Skeletal muscle tissue (tissue), 3 donors: ENCODE measurements at regions not wholly inside any gene's neighbourhood (a gene's known extent, or its start where the extent isn't known, plus 50 kb on each side); places are given as distances from the start of the nearest gene placed in this dataset.

ENCODE experiments used
- H3K27ac ChIP-seq: one replicate; pipeline ENCODE4 v1.7.0; 2013; ENCODE audit warnings: mild to moderate bottlenecking, low read depth, low read length, inconsistent platforms
- H3K27me3 ChIP-seq, 3 donors: one replicate each; pipeline ENCODE4 v1.7.0; 2013; ENCODE audit warnings: low read length in 3 of 3; ENCODE audit not compliant: control insufficient read depth in 3 of 3, insufficient read depth in 3 of 3
- H3K36me3 ChIP-seq, 3 donors: one replicate each; pipeline ENCODE4 v1.7.0; 2013; ENCODE audit warnings: low read length in 3 of 3; ENCODE audit not compliant: control insufficient read depth in 3 of 3, insufficient read depth in 3 of 3
- H3K4me1 ChIP-seq, 3 donors: one replicate each; pipeline ENCODE4 v1.7.0; 2013; ENCODE audit warnings: low read length in 3 of 3, mild to moderate bottlenecking in 3 of 3; ENCODE audit not compliant: control insufficient read depth in 3 of 3, insufficient read depth in 3 of 3
- H3K4me3 ChIP-seq, 3 donors: one replicate each; pipeline ENCODE4 v1.7.0; 2013; ENCODE audit warnings: low read length in 3 of 3
- H3K9ac ChIP-seq, 3 donors: one replicate each; pipeline ENCODE4 v1.7.0; 2013; ENCODE audit warnings: low read length in 3 of 3, mild to moderate bottlenecking in 3 of 3, moderate library complexity in 2 of 3, low read depth in 1 of 3
- H3K9me3 ChIP-seq, 3 donors: one replicate each; pipeline ENCODE4 v1.7.0; 2013; ENCODE audit warnings: low read length in 3 of 3; ENCODE audit not compliant: control insufficient read depth in 3 of 3
- donor health status: Osteomylitis.

DNA sequence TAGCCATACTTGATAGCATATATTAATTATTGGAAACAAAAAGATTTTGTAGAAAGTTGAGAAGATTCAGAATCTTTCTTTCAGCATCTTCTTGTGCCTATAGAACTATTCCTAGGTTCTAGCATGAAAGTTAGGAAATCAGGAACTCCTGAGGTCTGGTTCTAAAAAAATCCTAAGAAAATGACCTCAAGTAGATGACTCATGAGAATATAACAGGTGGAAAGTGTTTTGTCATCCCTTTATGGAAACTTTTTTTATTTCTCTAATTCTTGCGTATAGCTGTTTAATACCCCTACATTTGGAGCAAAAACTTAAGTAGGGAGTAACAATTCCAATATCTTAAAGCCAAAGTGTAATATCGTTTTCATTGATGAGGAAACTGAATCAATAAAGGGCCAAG is 574.1 kb downstream of the NR2F1-AS1 start:
- Histone ChIP-seq H3K36me3 (no peaks in the 10 kb centered on the region), H3K9ac (no peak overlapping the region), H3K9me3 (no peaks in the 10 kb centered on the region), H3K27me3 (no peaks in the 10 kb centered on the region), H3K27ac (no peak overlapping the region), H3K4me3 (no peak overlapping the region), H3K4me1 (no peaks in the 10 kb centered on the region)

DNA sequence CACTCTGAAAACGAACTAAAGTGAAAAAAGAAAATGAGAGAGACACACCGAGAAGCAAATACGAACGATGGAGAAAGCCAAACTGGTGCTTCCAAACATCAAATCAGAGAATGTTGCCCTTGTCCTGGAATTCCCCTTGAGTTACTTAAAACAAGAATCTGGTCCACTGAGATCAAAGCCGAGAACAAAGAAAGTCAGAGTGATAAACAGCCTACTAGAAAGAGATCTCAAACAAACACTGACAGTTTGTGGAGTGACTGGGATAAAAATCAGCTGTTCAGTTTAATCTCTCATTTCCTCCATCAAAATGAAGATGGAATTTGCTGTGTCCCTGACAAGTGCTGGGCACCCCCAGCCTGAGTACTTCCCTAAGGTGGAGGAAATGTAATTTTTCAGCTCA is 582.6 kb downstream of the NR2F1-AS1 start:
- H3K9ac ChIP-seq = no peak overlapping the region
- H3K27ac ChIP-seq = no peak overlapping the region
- H3K4me1 ChIP-seq = no peaks in the 10 kb centered on the region
- H3K9me3 ChIP-seq = no peaks in the 10 kb centered on the region
- H3K4me3 ChIP-seq = no peak overlapping the region
- H3K36me3 ChIP-seq = no peaks in the 10 kb centered on the region
- no peaks in the 10 kb centered on the region for H3K27me3 ChIP-seq

DNA sequence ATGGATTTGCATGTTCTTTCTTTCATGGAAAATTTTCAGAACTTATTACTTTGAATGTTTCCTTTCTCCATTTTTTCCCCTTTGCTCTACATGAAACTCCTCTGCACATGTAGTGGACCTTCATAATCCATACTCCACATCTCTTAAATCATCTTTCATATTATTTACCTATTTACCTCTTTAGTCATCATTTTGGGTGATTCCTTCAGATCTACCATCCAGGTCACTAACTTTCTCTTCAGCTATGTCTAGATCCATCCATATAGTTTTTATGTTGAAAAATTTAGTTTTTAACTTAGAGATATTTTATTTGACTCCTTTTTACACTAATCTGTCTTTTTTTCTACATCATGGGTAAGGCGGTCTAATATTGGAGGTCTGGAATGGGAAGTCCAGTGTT is 586.6 kb downstream of the NR2F1-AS1 start:
- H3K9me3 ChIP-seq = no peaks in the 10 kb centered on the region

DNA sequence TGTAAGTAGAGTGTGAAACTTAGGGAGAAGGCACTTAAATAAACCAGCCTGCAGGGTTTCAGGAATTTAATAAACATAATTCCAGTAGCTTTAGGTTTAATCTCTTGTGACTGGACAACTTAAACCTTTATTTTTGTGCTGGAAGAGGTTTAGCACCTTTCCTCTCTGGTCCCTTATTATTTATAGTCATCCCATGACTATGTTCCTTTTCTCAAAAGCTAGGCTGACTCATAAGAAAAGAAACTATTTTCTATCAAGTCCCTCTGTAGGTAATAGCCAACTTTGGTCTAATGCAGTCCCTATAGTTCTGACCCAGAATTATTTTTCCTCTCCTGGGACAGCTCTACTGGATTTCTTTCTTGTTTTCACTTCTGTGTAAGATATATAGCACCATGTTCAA is 588.9 kb downstream of the NR2F1-AS1 start:
- Histone ChIP-seq H3K27me3 (no peaks in the 10 kb centered on the region), H3K9ac (no peak overlapping the region), H3K9me3 (no peaks in the 10 kb centered on the region), H3K4me1 (no peaks in the 10 kb centered on the region), H3K36me3 (no peaks in the 10 kb centered on the region), H3K27ac (no peak overlapping the region), H3K4me3 (no peak overlapping the region)

More for the DNA sequence above, 586.6 kb downstream of the NR2F1-AS1 start:
- H3K36me3 ChIP-seq = no peaks in the 10 kb centered on the region
- no peak overlapping the region for H3K27ac ChIP-seq
- H3K4me1 ChIP-seq = no peaks in the 10 kb centered on the region
- H3K4me3 ChIP-seq = no peak overlapping the region
- no peaks in the 10 kb centered on the region for H3K27me3 ChIP-seq
- H3K9ac ChIP-seq = no peak overlapping the region

DNA sequence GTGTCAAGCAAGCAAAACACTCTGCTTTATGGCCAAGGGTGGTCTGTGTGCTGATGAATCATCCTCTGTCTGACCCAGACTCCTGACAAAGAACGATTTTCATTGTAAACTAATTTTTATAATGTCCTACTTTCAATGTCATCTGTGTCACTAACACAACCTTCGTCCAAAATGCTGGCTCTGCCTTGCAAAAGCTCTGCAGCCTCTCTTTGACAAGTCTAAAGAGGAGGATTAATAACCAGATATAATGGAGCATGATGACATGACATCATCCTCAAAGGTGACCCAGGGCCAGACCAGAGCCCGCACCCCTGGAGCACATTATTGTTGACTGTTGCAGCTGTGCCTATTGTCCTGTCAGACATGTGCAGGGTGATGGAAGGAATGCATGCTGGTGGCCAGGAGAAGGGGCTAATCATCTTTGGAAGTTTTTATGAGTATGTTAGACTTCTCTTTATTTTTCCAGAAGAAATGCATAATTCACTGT is 589.4 kb downstream of the NR2F1-AS1 start:
- no peaks in the 10 kb centered on the region for H3K36me3 ChIP-seq

DNA sequence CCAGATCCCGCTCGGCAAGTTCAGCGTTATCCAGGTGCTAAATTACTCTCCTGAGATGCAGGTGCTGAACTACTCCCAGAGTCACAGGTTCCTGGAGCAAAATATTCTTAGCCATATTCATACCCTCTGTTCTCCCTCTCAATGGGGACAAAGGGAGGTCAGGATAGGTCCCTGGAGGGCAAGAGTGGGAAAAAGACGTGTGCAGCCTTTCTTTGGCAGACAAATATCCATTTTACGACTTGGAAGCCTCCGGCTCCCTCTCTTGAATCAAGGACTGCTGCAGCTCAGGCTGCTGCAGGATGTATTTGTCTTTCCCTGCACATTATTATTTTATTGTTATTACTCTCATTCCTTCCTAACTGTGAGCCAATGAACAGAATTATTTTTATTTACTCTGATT is 590.2 kb downstream of the NR2F1-AS1 start:
- no peaks in the 10 kb centered on the region for H3K9me3 ChIP-seq
- no peaks in the 10 kb centered on the region for H3K27me3 ChIP-seq
- H3K9ac ChIP-seq = no peak overlapping the region
- no peaks in the 10 kb centered on the region for H3K36me3 ChIP-seq
- H3K4me1 ChIP-seq = no peaks in the 10 kb centered on the region
- H3K4me3 ChIP-seq = no peak overlapping the region
- no peak overlapping the region for H3K27ac ChIP-seq

More for the DNA sequence above, 589.4 kb downstream of the NR2F1-AS1 start:
- no peaks in the 10 kb centered on the region for H3K27me3 ChIP-seq
- no peaks in the 10 kb centered on the region for H3K4me1 ChIP-seq
- H3K9me3 ChIP-seq = no peaks in the 10 kb centered on the region
- H3K27ac ChIP-seq = no peak overlapping the region
- no peak overlapping the region for H3K4me3 ChIP-seq
- no peak overlapping the region for H3K9ac ChIP-seq

DNA sequence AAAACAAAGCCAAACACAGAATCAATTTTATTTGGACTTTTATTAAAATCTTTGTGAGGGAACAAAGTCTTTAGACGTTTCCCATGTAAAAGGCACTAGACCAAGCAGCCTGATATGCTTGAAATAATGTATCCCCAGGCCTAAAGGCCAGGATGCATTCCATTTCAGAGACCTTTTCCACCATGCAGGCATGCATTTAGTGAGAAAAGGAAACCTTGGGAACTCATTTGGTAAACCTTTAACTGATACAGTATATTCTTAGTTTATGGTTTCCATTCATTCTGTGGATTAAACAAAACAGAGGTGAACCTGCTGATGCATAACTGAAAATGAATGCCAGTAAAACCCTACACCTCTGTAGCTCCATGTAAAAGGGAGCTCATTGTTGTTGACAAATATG is 600.0 kb downstream of the NR2F1-AS1 start:
- no peak overlapping the region for H3K27ac ChIP-seq
- no peaks in the 10 kb centered on the region for H3K9me3 ChIP-seq
- H3K4me1 ChIP-seq = no peaks in the 10 kb centered on the region
- H3K4me3 ChIP-seq = no peak overlapping the region
- H3K36me3 ChIP-seq = no peaks in the 10 kb centered on the region
- no peaks in the 10 kb centered on the region for H3K27me3 ChIP-seq
- no peak overlapping the region for H3K9ac ChIP-seq

DNA sequence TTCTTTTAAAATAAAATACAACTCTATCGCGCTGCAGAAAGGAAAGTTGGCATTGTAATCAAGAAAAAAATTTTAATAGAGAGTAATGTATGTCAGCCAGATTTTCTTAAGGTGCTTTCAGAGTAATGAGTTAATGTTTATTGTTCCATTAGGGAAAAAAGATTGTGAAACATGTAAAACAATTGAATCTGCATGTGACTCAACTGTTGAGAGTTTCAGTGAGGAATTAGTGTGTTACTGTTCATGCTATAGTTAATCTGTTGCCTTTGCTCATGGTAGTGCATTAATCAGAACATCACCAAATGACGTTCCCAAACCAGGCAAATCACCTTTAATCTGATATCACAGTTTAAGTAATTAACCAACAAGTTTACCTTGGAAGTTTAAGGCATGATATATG is 600.5 kb downstream of the NR2F1-AS1 start:
- no peaks in the 10 kb centered on the region for H3K9me3 ChIP-seq
- H3K36me3 ChIP-seq = no peaks in the 10 kb centered on the region
- no peak overlapping the region for H3K4me3 ChIP-seq
- H3K27ac ChIP-seq = no peak overlapping the region
- H3K27me3 ChIP-seq = no peaks in the 10 kb centered on the region
- no peaks in the 10 kb centered on the region for H3K4me1 ChIP-seq
- H3K9ac ChIP-seq = no peak overlapping the region

DNA sequence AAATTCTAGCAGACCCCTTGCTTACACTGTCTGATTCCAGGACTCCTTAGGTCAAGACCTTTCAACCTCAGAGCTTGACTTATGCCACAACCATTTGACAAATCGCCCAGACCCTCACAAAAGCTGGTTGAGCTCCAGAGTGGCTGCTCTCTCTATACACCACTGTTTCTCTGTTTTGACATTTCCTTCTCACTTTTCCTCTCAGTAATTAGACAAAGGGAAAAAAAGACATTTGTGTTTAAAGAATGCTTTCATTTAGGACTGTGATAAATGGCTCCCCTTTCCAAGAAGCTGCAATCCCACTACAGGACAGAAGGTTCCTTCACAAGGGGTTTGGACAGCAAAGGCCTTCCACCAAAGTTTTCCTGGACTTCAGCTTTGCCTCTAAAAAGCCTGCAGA is 601.3 kb downstream of the NR2F1-AS1 start:
- Histone ChIP-seq H3K27ac (no peak overlapping the region), H3K36me3 (no peaks in the 10 kb centered on the region), H3K4me1 (no peaks in the 10 kb centered on the region), H3K9me3 (no peaks in the 10 kb centered on the region), H3K4me3 (no peak overlapping the region), H3K9ac (no peak overlapping the region), H3K27me3 (no peaks in the 10 kb centered on the region)

DNA sequence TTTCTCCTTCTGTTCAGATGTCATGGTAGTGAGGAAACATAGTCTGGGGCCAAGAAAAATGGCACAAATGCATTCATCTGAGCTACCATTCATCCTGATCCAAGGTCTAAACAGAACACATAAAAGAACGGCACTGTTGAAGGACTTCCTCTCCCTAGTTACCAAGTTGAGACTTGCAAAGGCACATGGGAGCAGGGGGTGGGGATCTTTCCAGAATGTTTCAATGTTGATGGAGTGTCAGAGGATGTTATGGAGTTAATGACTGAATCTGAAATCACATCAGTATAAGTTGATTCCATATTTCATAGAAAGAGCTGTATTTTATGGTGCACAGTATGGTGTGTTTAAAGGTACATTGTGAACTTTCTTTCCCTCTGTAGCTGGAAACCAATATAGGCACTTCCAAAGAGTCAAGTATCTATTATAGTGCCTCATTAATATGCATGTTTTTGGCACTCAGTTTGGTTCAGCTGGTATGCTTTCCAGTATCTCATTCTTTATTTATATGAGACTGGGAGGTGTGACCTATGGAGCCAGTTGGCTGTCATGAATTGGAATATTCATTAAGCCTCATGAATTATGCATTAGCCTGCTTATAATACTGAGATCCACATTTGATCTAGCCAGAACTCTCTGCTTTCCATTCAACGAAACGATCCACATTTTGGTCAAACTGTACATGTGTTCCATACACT is 603.0 kb downstream of the NR2F1-AS1 start:
- no peak overlapping the region for H3K9ac ChIP-seq
- H3K27ac ChIP-seq = no peak overlapping the region
- no peaks in the 10 kb centered on the region for H3K4me1 ChIP-seq
- H3K4me3 ChIP-seq = no peak overlapping the region
- H3K27me3 ChIP-seq = no peaks in the 10 kb centered on the region
- no peaks in the 10 kb centered on the region for H3K9me3 ChIP-seq
- no peaks in the 10 kb centered on the region for H3K36me3 ChIP-seq
